Panc1 (cell line): ENCODE measurements at regions not wholly inside any gene's neighbourhood (a gene's known extent, or its start where the extent isn't known, plus 50 kb on each side); places are given as distances from the start of the nearest gene placed in this dataset.

Experiments used
- POLR2AphosphoS5 ChIP-seq: IDR thresholded peaks from 2 replicates; pipeline ENCODE4 v1.6.1; 2012; ENCODE audit warnings: mild to moderate bottlenecking, low read depth, low read length, moderate library complexity
- TF ChIP-seq, protein P1 (sequence below): fragments of 450-650 bp; IDR thresholded peaks from 2 replicates; pipeline ENCODE4 v1.5.1; 2017; ENCODE audit warnings: mild to moderate bottlenecking

DNA sequence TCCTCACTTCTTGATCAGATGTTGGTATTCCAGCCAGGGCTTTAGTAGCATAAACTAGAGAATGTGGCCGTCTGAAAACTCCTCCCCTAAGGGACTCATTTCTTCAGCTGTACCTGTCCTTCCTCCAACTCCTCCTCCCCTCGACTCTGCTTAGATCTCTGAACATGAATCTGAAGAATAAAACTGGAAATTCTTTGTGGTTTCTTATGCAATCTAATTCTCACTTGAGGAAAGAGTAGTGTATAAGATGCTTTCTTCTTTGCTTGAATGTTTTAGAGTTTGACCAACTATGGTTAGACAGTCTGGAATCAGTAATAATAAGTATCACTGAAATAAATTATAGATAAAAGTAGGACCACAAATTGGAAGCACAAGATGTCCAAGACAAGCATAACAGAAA is 128.5 kb downstream of the LRRC70 start:
- TF ChIP-seq, protein P1, sequence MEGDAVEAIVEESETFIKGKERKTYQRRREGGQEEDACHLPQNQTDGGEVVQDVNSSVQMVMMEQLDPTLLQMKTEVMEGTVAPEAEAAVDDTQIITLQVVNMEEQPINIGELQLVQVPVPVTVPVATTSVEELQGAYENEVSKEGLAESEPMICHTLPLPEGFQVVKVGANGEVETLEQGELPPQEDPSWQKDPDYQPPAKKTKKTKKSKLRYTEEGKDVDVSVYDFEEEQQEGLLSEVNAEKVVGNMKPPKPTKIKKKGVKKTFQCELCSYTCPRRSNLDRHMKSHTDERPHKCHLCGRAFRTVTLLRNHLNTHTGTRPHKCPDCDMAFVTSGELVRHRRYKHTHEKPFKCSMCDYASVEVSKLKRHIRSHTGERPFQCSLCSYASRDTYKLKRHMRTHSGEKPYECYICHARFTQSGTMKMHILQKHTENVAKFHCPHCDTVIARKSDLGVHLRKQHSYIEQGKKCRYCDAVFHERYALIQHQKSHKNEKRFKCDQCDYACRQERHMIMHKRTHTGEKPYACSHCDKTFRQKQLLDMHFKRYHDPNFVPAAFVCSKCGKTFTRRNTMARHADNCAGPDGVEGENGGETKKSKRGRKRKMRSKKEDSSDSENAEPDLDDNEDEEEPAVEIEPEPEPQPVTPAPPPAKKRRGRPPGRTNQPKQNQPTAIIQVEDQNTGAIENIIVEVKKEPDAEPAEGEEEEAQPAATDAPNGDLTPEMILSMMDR = no peak
- TF ChIP-seq POLR2AphosphoS5 = no peak
